H1 (cell line): ENCODE measurements at regions not wholly inside any gene's neighbourhood (a gene's known extent, or its start where the extent isn't known, plus 50 kb on each side); places are given as distances from the start of the nearest gene placed in this dataset.
A peak's percentile ranks its signal among the peaks of the same experiment; 100 is the strongest.

Experiments
- CTCF ChIA-PET: fragments of 300-600 bp; sonication (Branson Sonifier 250); formaldehyde crosslinking; loops from one replicate; lab custom pipeline; 2021; ENCODE audit not compliant: partially characterized antibody; lab: Charles Lee
- POLR2A ChIA-PET: fragments of 300-600 bp; sonication (Branson Sonifier 250); formaldehyde crosslinking; loops from one replicate; lab custom pipeline; 2021; ENCODE audit warnings: inconsistent platforms; ENCODE audit not compliant: partially characterized antibody; lab: Charles Lee
- DNase-seq, 2 experiments: peaks; one replicate each; pipeline versions ENCODE4 v3.0.0 to v3.0.0-alpha.2; 2010 to 2022; ENCODE audit warnings: low spot score in 2 of 2, low read depth in 1 of 2, mixed read lengths in 1 of 2
- FAIRE-seq: peaks from 2 replicates; lab custom pipeline; 2011; peaks lifted over from hg19 to GRCh38; lab: Jason Lieb, UNC
- H2AFZ ChIP-seq: 2 replicates; pipeline ENCODE4 v1.8.1; 2012; ENCODE audit warnings: low read length, inconsistent platforms
- H2AK5ac ChIP-seq: 2 replicates; pipeline ENCODE4 v1.6.1; 2013; ENCODE audit warnings: low read depth, low read length
- H2BK120ac ChIP-seq: replicated peaks from 2 replicates; pipeline ENCODE3; 2013; ENCODE audit warnings: low read depth, low read length, inconsistent platforms
- H2BK12ac ChIP-seq: 2 replicates; pipeline ENCODE4 v1.6.1; 2013; ENCODE audit warnings: low read depth, low read length
- H2BK15ac ChIP-seq: 2 replicates; pipeline ENCODE4 v1.6.1; 2013; ENCODE audit warnings: low read length
- H2BK20ac ChIP-seq: 2 replicates; pipeline ENCODE4 v1.6.1; 2013; ENCODE audit warnings: low read length
- H2BK5ac ChIP-seq: 2 replicates; pipeline ENCODE4 v1.6.1; 2013; ENCODE audit warnings: low read depth, low read length
- H3K14ac ChIP-seq: 2 replicates; pipeline ENCODE4 v1.6.1; 2013; ENCODE audit warnings: inconsistent platforms; ENCODE audit not compliant: insufficient read length
- H3K18ac ChIP-seq: 2 replicates; pipeline ENCODE4 v1.6.1; 2013; ENCODE audit warnings: low read length; ENCODE audit errors: extremely low read depth
- H3K23ac ChIP-seq: 2 replicates; pipeline ENCODE4 v1.6.1; 2013; ENCODE audit warnings: inconsistent platforms; ENCODE audit not compliant: insufficient read length
- H3K23me2 ChIP-seq: 2 replicates; pipeline ENCODE4 v1.6.1; 2013; ENCODE audit warnings: low read depth, low read length
- H3K27ac ChIP-seq: 2 replicates; pipeline ENCODE4 v1.6.1; 2011; ENCODE audit warnings: low read depth, low read length, inconsistent platforms
- H3K27me3 ChIP-seq, 4 experiments: replicated peaks in 1 of 4; 1 replicate in 1 of 4; 2 replicates in 3 of 4; pipeline versions ENCODE4 v1.6.1 to v1.8.1; 2011 to 2013; ENCODE audit warnings: low read length in 3 of 4, mild to moderate bottlenecking in 3 of 4, inconsistent platforms in 2 of 4, mixed read lengths in 2 of 4, moderate library complexity in 1 of 4; ENCODE audit not compliant: control insufficient read depth in 3 of 4, insufficient read depth in 3 of 4; ENCODE audit errors: extremely low read depth in 1 of 4
- H3K36me3 ChIP-seq, 4 experiments: 2 replicates each; pipeline versions ENCODE4 v1.6.1 to v1.8.1; 2011 to 2013; ENCODE audit warnings: mild to moderate bottlenecking in 4 of 4, low read length in 3 of 4, moderate library complexity in 2 of 4, control low read depth in 1 of 4, inconsistent platforms in 1 of 4; ENCODE audit not compliant: insufficient read depth in 4 of 4, control insufficient read depth in 2 of 4
- H3K4ac ChIP-seq: replicated peaks from 2 replicates; pipeline ENCODE3; 2013; ENCODE audit warnings: low read length, low read depth, mixed read lengths, inconsistent platforms; ENCODE audit not compliant: insufficient read length
- H3K4me1 ChIP-seq, 4 experiments: replicated peaks in 1 of 4; 1 replicate in 1 of 4; 2 replicates in 3 of 4; pipeline versions ENCODE4 v1.6.1 to v1.8.1; 2011 to 2013; ENCODE audit warnings: low read length in 3 of 4, inconsistent platforms in 2 of 4, mixed read lengths in 1 of 4; ENCODE audit not compliant: insufficient read depth in 4 of 4, control insufficient read depth in 3 of 4
- H3K4me2 ChIP-seq, 2 experiments: 2 replicates each; pipeline versions ENCODE4 v1.6.1 to v1.8.1; 2011 to 2013; ENCODE audit warnings: low read depth in 2 of 2, low read length in 2 of 2, control low read depth in 1 of 2, inconsistent platforms in 1 of 2, mild to moderate bottlenecking in 1 of 2; ENCODE audit not compliant: insufficient read depth in 1 of 2
- H3K4me3 ChIP-seq, 4 experiments: fragments of 200-600, 300-600 bp in 1 of 4; sonication (generic), shearing (Covaris generic), sonication (Bioruptor Twin) in 1 of 4; 2 replicates each; pipeline versions ENCODE4 v1.5.1 to v1.8.1; 2011 to 2016; ENCODE audit warnings: low read length in 4 of 4, low read depth in 3 of 4, control low read depth in 2 of 4, inconsistent platforms in 2 of 4, mild to moderate bottlenecking in 2 of 4, mixed read lengths in 1 of 4, moderate library complexity in 1 of 4; ENCODE audit not compliant: insufficient read depth in 2 of 4; ENCODE audit errors: extremely low read depth in 1 of 4
- H3K56ac ChIP-seq: replicated peaks from 2 replicates; pipeline ENCODE3; 2013; ENCODE audit warnings: low read depth, mild to moderate bottlenecking, mixed read lengths, low read length, inconsistent platforms; ENCODE audit not compliant: insufficient read length
- H3K79me1 ChIP-seq: 2 replicates; pipeline ENCODE4 v1.6.1; 2013; ENCODE audit warnings: low read depth, low read length, control low read depth
- H3K79me2 ChIP-seq, 2 experiments: 2 replicates each; pipeline versions ENCODE4 v1.6.1 to v1.8.1; 2012 to 2013; ENCODE audit warnings: low read length in 2 of 2, mild to moderate bottlenecking in 2 of 2, inconsistent platforms in 1 of 2; ENCODE audit not compliant: insufficient read depth in 2 of 2, control insufficient read depth in 1 of 2
- H3K9ac ChIP-seq, 4 experiments: replicated peaks in 1 of 4; 1 replicate in 1 of 4; 2 replicates in 3 of 4; pipeline versions ENCODE4 v1.6.1 to v1.8.1; 2011 to 2013; ENCODE audit warnings: low read depth in 3 of 4, low read length in 3 of 4, control low read depth in 2 of 4, mild to moderate bottlenecking in 2 of 4, moderate library complexity in 2 of 4, inconsistent platforms in 1 of 4; ENCODE audit errors: extremely low read depth in 1 of 4
- H3K9me3 ChIP-seq, 2 experiments: 2 replicates each; pipeline versions ENCODE4 v1.6.1 to v1.8.1; 2012 to 2013; ENCODE audit warnings: mild to moderate bottlenecking in 2 of 2, moderate library complexity in 2 of 2, control low read depth in 1 of 2, inconsistent platforms in 1 of 2, low read depth in 1 of 2, low read length in 1 of 2, mixed read lengths in 1 of 2; ENCODE audit not compliant: insufficient read depth in 2 of 2
- H4K20me1 ChIP-seq, 2 experiments: replicated peaks in 1 of 2; 2 replicates each; pipeline versions ENCODE3 to v1.8.1; 2011 to 2013; ENCODE audit warnings: inconsistent platforms in 2 of 2, low read length in 2 of 2, mild to moderate bottlenecking in 1 of 2; ENCODE audit not compliant: insufficient read depth in 2 of 2, control insufficient read depth in 1 of 2
- H4K5ac ChIP-seq: 2 replicates; pipeline ENCODE4 v1.6.1; 2013; ENCODE audit warnings: low read length, low read depth, mixed read lengths, inconsistent platforms; ENCODE audit not compliant: insufficient read length
- H4K8ac ChIP-seq: 2 replicates; pipeline ENCODE4 v1.8.0; 2013; ENCODE audit warnings: mild to moderate bottlenecking, moderate library complexity, low read length, inconsistent platforms; ENCODE audit not compliant: insufficient read depth; ENCODE audit errors: extremely low read depth
- H4K91ac ChIP-seq: replicated peaks from 2 replicates; pipeline ENCODE3; 2013; ENCODE audit warnings: low read length, mixed read lengths, inconsistent platforms; ENCODE audit not compliant: insufficient read length
- CEBPB ChIP-seq: IDR thresholded peaks from 2 replicates; pipeline ENCODE4 v1.6.1; 2012; ENCODE audit warnings: low read depth, low read length
- CHD2 ChIP-seq: IDR thresholded peaks from 2 replicates; pipeline ENCODE4 v1.6.1; 2012; ENCODE audit warnings: low read length, improper control_type of control experiment
- GABPA ChIP-seq: IDR thresholded peaks from 2 replicates; pipeline ENCODE4 v1.6.1; 2011; ENCODE audit warnings: mild to moderate bottlenecking, low read length, moderate library complexity, borderline replicate concordance; ENCODE audit not compliant: insufficient read depth
- MAX ChIP-seq: IDR thresholded peaks from 2 replicates; pipeline ENCODE4 v1.6.1; 2012; ENCODE audit warnings: inconsistent platforms
- NRF1 ChIP-seq: IDR thresholded peaks from 2 replicates; pipeline ENCODE4 v1.6.1; 2011; ENCODE audit warnings: mild to moderate bottlenecking, low read depth, low read length, improper control_type of control experiment
- POU5F1 ChIP-seq: IDR thresholded peaks from 2 replicates; pipeline ENCODE4 v1.6.1; 2011; ENCODE audit warnings: low read depth, mild to moderate bottlenecking, low read length, moderate library complexity
- SIX5 ChIP-seq: IDR thresholded peaks from 2 replicates; pipeline ENCODE4 v1.6.1; 2011; ENCODE audit warnings: mild to moderate bottlenecking, low read depth, low read length
- SRF ChIP-seq: IDR thresholded peaks from 2 replicates; pipeline ENCODE4 v1.6.1; 2011; ENCODE audit warnings: mild to moderate bottlenecking, low read depth, low read length, moderate library complexity
- SUZ12 ChIP-seq: fragments of 200-600 bp; sonication (generic); IDR thresholded peaks from 2 replicates; pipeline ENCODE4 v1.6.1; 2012; ENCODE audit warnings: mild to moderate bottlenecking, inconsistent platforms, low read length, moderate library complexity, mixed read lengths
- TAF1 ChIP-seq: IDR thresholded peaks from 2 replicates; pipeline ENCODE4 v1.6.1; 2011; ENCODE audit warnings: mild to moderate bottlenecking, low read depth, low read length
- WGBS, 2 experiments: shearing (Covaris generic) in 1 of 2; methylation state at CpG; one replicate each; pipeline versions ENCODE4 v1.1.6 to v1.1.7; 2013 to 2015; ENCODE audit warnings: low lambda C conversion rate in 2 of 2, mixed read lengths in 2 of 2, inconsistent platforms in 1 of 2, low coverage in 1 of 2, missing lambda C conversion rate in 1 of 2; ENCODE audit not compliant: insufficient replicate concordance in 2 of 2, insufficient coverage in 1 of 2, insufficient read length in 1 of 2; ENCODE audit errors: extremely low coverage in 1 of 2, missing lambda C conversion rate in 1 of 2; 5-methylcytosine and 5-hydroxymethylcytosine counted together
- TF ChIP-seq, protein P1 (sequence below), 3 experiments: IDR thresholded peaks; 1 replicate in 2 of 3; 2 replicates in 1 of 3; pipeline versions ENCODE4 v1.5.1 to v1.6.1; 2011; ENCODE audit warnings: low read length in 3 of 3, mild to moderate bottlenecking in 3 of 3, inconsistent platforms in 2 of 3, low read depth in 1 of 3, moderate library complexity in 1 of 3; ENCODE audit not compliant: insufficient read depth in 1 of 3; ENCODE audit errors: control extremely low read depth in 1 of 3

DNA sequence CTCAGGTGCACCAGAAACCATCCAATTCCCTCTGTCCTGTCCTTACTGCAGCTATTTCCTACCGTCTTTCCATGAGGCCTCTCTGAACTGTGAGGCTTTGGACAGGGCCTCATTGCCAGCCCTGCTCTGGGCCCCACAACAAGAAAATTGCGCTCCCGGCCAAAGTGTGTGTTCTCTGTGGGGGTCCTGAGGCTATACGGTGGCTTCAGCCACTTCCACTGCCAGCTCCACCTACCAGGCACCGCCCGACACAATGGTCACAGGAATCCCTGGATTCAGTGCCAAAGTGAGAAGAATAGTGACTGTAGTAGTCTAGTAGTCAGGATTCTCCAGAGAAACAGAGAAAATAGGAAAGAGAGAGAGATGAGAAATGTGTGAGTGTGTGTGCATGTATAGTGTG, 140.2 kb downstream of the IRS1 start:
- no peak overlapping the region for H4K8ac ChIP-seq
- CTCF ChIA-PET: interaction anchor here (0.6 kb wide), 1 partner anchor 9 kb away, joined by 3 read pairs; no protein-coding TSS in a partner anchor
- no peaks in the 10 kb centered on the region for H4K20me1 ChIP-seq
- WGBS, 2 experiments: 95% methylated on average over 6 of the region's 6 CpGs; no CpG with 5 or more reads in 1 of the 2 experiments
- no peak overlapping the region for H4K5ac ChIP-seq
- H3K14ac ChIP-seq: no peak overlapping the region
- DNase-seq (no peak), FAIRE-seq (no peak)
- no peak overlapping the region for H3K4me2 ChIP-seq
- H2BK5ac ChIP-seq: no peak overlapping the region
- no peak overlapping the region for H2AFZ ChIP-seq
- H3K36me3 ChIP-seq: no peaks in the 10 kb centered on the region
- no peak overlapping the region for H3K23ac ChIP-seq
- no peaks in the 10 kb centered on the region for H3K79me1 ChIP-seq
- no peak overlapping the region for H3K27ac ChIP-seq
- no peak overlapping the region for H3K4me3 ChIP-seq
- no peak overlapping the region for H2BK20ac ChIP-seq
- 0 out of 2 replicates have a peak overlapping the region, but pooled peaks have one; percentile 53 for H2AK5ac ChIP-seq
- H3K9ac ChIP-seq: no peak overlapping the region
- H2BK120ac ChIP-seq: no peak overlapping the region
- H3K4me1 ChIP-seq: no peaks in the 10 kb centered on the region
- no peak overlapping the region for H3K56ac ChIP-seq
- H2BK12ac ChIP-seq: no peak overlapping the region
- H4K91ac ChIP-seq: no peak overlapping the region
- H3K9me3 ChIP-seq: no peaks in the 10 kb centered on the region
- no peaks in the 10 kb centered on the region; the same call in 1 of the 2 replicates for H3K23me2 ChIP-seq
- no peaks in the 10 kb centered on the region for H3K79me2 ChIP-seq
- POLR2A ChIA-PET: no interaction called here
- H3K27me3 ChIP-seq: no peaks in the 10 kb centered on the region
- H3K4ac ChIP-seq: no peak overlapping the region
- H3K18ac ChIP-seq: no peak overlapping the region
- H2BK15ac ChIP-seq: no peak overlapping the region
- TF ChIP-seq SUZ12 (no peak), POU5F1 (no peak), SRF (no peak), NRF1 (no peak), CEBPB (no peak), MAX (no peak), TAF1 (no peak), GABPA (no peak), SIX5 (no peak), CHD2 (no peak)
- TF ChIP-seq, protein P1, sequence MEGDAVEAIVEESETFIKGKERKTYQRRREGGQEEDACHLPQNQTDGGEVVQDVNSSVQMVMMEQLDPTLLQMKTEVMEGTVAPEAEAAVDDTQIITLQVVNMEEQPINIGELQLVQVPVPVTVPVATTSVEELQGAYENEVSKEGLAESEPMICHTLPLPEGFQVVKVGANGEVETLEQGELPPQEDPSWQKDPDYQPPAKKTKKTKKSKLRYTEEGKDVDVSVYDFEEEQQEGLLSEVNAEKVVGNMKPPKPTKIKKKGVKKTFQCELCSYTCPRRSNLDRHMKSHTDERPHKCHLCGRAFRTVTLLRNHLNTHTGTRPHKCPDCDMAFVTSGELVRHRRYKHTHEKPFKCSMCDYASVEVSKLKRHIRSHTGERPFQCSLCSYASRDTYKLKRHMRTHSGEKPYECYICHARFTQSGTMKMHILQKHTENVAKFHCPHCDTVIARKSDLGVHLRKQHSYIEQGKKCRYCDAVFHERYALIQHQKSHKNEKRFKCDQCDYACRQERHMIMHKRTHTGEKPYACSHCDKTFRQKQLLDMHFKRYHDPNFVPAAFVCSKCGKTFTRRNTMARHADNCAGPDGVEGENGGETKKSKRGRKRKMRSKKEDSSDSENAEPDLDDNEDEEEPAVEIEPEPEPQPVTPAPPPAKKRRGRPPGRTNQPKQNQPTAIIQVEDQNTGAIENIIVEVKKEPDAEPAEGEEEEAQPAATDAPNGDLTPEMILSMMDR (IDR thresholded peaks at IDR 0.05; ENCODE audit: control extremely low read depth in 1 of 3, insufficient read depth in 1 of 3, low read depth in 1 of 3, low read length in 3 of 3): no peak
